Sigmoid colon (tissue), 6 donors: ENCODE measurements at regions not wholly inside any gene's neighbourhood (a gene's known extent, or its start where the extent isn't known, plus 50 kb on each side); places are given as distances from the start of the nearest gene placed in this dataset.

Source experiments
- DNase-seq: peaks from one replicate; pipeline ENCODE4 v3.0.0-alpha.2; 2019
- H3K27ac ChIP-seq, 4 donors: fragments of 200-600 bp; sonication (generic); one replicate each; pipeline ENCODE4 v1.5.1; 2016 to 2019; ENCODE audit warnings: mild to moderate bottlenecking in 1 of 4
- H3K27me3 ChIP-seq, 3 donors: fragments of 200-600 bp; sonication (generic); one replicate each; pipeline ENCODE4 v1.5.1; 2019; ENCODE audit warnings: mild to moderate bottlenecking in 1 of 3
- H3K36me3 ChIP-seq, 4 donors: fragments of 200-600 bp; sonication (generic); one replicate each; pipeline ENCODE4 v1.5.1; 2016 to 2019
- H3K4me1 ChIP-seq, 4 donors: fragments of 200-600 bp; sonication (generic); one replicate each; pipeline ENCODE4 v1.5.1; 2017 to 2019
- H3K4me3 ChIP-seq, 4 donors: fragments of 200-600 bp; sonication (generic); one replicate each; pipeline ENCODE4 v1.5.1; 2017 to 2019; ENCODE audit warnings: mild to moderate bottlenecking in 2 of 4, moderate library complexity in 1 of 4
- H3K9me3 ChIP-seq, 4 donors: fragments of 200-600 bp in 3 of 4; sonication (generic) in 3 of 4; one replicate each; pipeline versions ENCODE4 v1.5.1 to v1.6.1; 2013 to 2019
- CTCF ChIP-seq, 4 experiments: fragments of 450-650 bp in 3 of 4; fragments of 200-600 bp in 1 of 4; IDR thresholded peaks; one replicate each; pipeline ENCODE4 v1.5.1; 2016 to 2019; ENCODE audit warnings: antibody characterized with exemption in 4 of 4, mild to moderate bottlenecking in 3 of 4, moderate library complexity in 2 of 4
- EP300 ChIP-seq, 4 donors: sonication (generic); formaldehyde crosslinking; IDR thresholded peaks; one replicate each; pipeline ENCODE4 v1.6.1; 2017; ENCODE audit warnings: antibody characterized with exemption in 4 of 4
- POLR2A ChIP-seq, 2 donors: fragments of 450-650 bp; IDR thresholded peaks; one replicate each; pipeline ENCODE4 v1.6.1; 2016; ENCODE audit warnings: antibody characterized with exemption in 2 of 2, mild to moderate bottlenecking in 2 of 2, moderate library complexity in 2 of 2
- POLR2AphosphoS5 ChIP-seq, 4 donors: sonication (generic); formaldehyde crosslinking; IDR thresholded peaks; one replicate each; pipeline ENCODE4 v1.6.1; 2017; ENCODE audit warnings: antibody characterized with exemption in 4 of 4
- WGBS, 2 donors: extraction: QIAGEN DNeasy Blood & Tissue Kit; methylation state at CpG; one replicate each; pipeline ENCODE4 v1.1.7; 2013; 5-methylcytosine and 5-hydroxymethylcytosine counted together
- intact Hi-C: fragments of 100-400 bp; cut with DNase I; formaldehyde crosslinking; loops from one replicate; pipeline ENCODE4 v1.15.1; 2023
- donor health status: healthy with polysubstance abuse.
- donor health status: healthy.

- H3K36me3 ChIP-seq: no peaks in the 10 kb centered on the region
- no peak overlapping the region for H3K4me3 ChIP-seq
- TF ChIP-seq POLR2A (IDR thresholded peaks at IDR 0.05) (no peak), CTCF (IDR thresholded peaks at IDR 0.05) (no peak), EP300 (IDR thresholded peaks at IDR 0.05) (no peak), POLR2AphosphoS5 (IDR thresholded peaks at IDR 0.05) (no peak)
- intact Hi-C loops: no loop called here
- WGBS, 2 donors: 86% methylated on average over 4 of the region's 4 CpGs
- H3K27me3 ChIP-seq: no peaks in the 10 kb centered on the region
- no peak for DNase-seq
- H3K9me3 ChIP-seq: no peaks in the 10 kb centered on the region
- H3K4me1 ChIP-seq: peaks cover 0 to 8% (median 0%) of the 10 kb centered on the region in 4 donors
- H3K27ac ChIP-seq: no peak overlapping the region
Measured at GRCh38 chr2:224309176-224309575, 92.7 kb downstream of the FAM124B start.

GRCh38 chr2:224308272-224308911, 93.5 kb downstream of the FAM124B start:
- no peaks in the 10 kb centered on the region for H3K9me3 ChIP-seq
- H3K27me3 ChIP-seq: no peaks in the 10 kb centered on the region
- no peak overlapping the region for H3K4me3 ChIP-seq
- WGBS, 2 donors: 10 to 43% methylated on average over 2 of the region's 2 CpGs
- no peak for DNase-seq
- intact Hi-C loops: no loop called here
- TF ChIP-seq CTCF (IDR thresholded peaks at IDR 0.05) (no peak), EP300 (IDR thresholded peaks at IDR 0.05) (no peak), POLR2AphosphoS5 (IDR thresholded peaks at IDR 0.05) (no peak), POLR2A (IDR thresholded peaks at IDR 0.05) (no peak)
- H3K4me1 ChIP-seq: peaks cover 0 to 8% (median 0%) of the 10 kb centered on the region in 4 donors
- H3K27ac ChIP-seq: no peak overlapping the region
- H3K36me3 ChIP-seq: no peaks in the 10 kb centered on the region

- Histone ChIP-seq H3K9me3 (no peaks in the 10 kb centered on the region), H3K4me1 (no peaks in the 10 kb centered on the region), H3K4me3 (no peak overlapping the region), H3K36me3 (no peaks in the 10 kb centered on the region), H3K27me3 (no peaks in the 10 kb centered on the region), H3K27ac (no peak overlapping the region)
- no peak for TF ChIP-seq CTCF (IDR thresholded peaks at IDR 0.05)
- TF ChIP-seq POLR2AphosphoS5 (IDR thresholded peaks at IDR 0.05): no peak
- no peak for TF ChIP-seq POLR2A (IDR thresholded peaks at IDR 0.05)
- no peak for TF ChIP-seq EP300 (IDR thresholded peaks at IDR 0.05)
- intact Hi-C loops: no loop called here
- WGBS, 2 donors: 91 to 92% methylated on average over 8 of the region's 8 CpGs
- DNase-seq: no peak
Measured at GRCh38 chr2:224302952-224303351, 99.0 kb downstream of the FAM124B start.

GRCh38 chr2:224293976-224294375, 107.9 kb downstream of the FAM124B start:
- intact Hi-C loops: no loop called here
- no peaks in the 10 kb centered on the region for H3K9me3 ChIP-seq
- TF ChIP-seq POLR2A (IDR thresholded peaks at IDR 0.05) (no peak), EP300 (IDR thresholded peaks at IDR 0.05) (no peak), CTCF (IDR thresholded peaks at IDR 0.05) (no peak), POLR2AphosphoS5 (IDR thresholded peaks at IDR 0.05) (no peak)
- H3K27me3 ChIP-seq: no peaks in the 10 kb centered on the region
- no peak overlapping the region for H3K27ac ChIP-seq
- no peak for DNase-seq
- H3K36me3 ChIP-seq: no peaks in the 10 kb centered on the region
- 76 to 77% methylated on average over 6 of the region's 6 CpGs for WGBS, 2 donors
- H3K4me3 ChIP-seq: no peak overlapping the region
- no peaks in the 10 kb centered on the region for H3K4me1 ChIP-seq

GRCh38 chr2:224287531-224287930, 114.4 kb downstream of the FAM124B start:
- DNase-seq: no peak
- WGBS, 2 donors: 46 to 58% methylated on average over 2 of the region's 2 CpGs
- no peak overlapping the region for H3K27ac ChIP-seq
- H3K9me3 ChIP-seq: no peaks in the 10 kb centered on the region
- no peaks in the 10 kb centered on the region for H3K27me3 ChIP-seq
- H3K36me3 ChIP-seq: no peaks in the 10 kb centered on the region
- intact Hi-C loops: loop anchor here (2.0 kb wide), 1 partner anchor 295 kb away; no protein-coding TSS in a partner anchor
- no peaks in the 10 kb centered on the region for H3K4me1 ChIP-seq
- no peak overlapping the region for H3K4me3 ChIP-seq
- TF ChIP-seq POLR2AphosphoS5 (IDR thresholded peaks at IDR 0.05) (no peak), POLR2A (IDR thresholded peaks at IDR 0.05) (no peak), EP300 (IDR thresholded peaks at IDR 0.05) (no peak), CTCF (IDR thresholded peaks at IDR 0.05) (no peak)
